ENCODE measurements at regions not wholly inside any gene's neighbourhood (a gene's known extent, or its start where the extent isn't known, plus 50 kb on each side); places are given as distances from the start of the nearest gene placed in this dataset.

DNA sequence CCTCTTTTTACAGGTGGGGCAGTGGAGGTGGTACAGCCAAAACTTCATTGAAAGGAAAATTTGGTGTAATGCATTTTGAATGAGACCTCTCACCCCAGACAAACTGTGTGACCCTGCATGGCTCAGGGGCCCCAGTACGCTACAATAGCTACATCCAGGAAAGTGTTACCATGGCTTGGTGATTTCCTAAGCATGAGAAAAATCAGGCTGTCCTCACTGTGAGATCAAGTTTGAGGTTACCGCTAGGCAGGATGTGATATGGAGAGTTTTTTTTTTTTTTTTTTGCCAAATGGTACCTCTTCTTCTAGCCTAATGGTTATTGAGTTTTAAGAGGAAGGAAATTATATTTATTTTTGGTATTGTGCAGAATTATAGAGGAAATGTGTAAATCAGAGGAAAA lies 305.3 kb downstream of the CD83 start:
- no peak for TF ChIP-seq POLR2AphosphoS5 (IDR thresholded peaks at IDR 0.05)
- TF ChIP-seq, protein P1, sequence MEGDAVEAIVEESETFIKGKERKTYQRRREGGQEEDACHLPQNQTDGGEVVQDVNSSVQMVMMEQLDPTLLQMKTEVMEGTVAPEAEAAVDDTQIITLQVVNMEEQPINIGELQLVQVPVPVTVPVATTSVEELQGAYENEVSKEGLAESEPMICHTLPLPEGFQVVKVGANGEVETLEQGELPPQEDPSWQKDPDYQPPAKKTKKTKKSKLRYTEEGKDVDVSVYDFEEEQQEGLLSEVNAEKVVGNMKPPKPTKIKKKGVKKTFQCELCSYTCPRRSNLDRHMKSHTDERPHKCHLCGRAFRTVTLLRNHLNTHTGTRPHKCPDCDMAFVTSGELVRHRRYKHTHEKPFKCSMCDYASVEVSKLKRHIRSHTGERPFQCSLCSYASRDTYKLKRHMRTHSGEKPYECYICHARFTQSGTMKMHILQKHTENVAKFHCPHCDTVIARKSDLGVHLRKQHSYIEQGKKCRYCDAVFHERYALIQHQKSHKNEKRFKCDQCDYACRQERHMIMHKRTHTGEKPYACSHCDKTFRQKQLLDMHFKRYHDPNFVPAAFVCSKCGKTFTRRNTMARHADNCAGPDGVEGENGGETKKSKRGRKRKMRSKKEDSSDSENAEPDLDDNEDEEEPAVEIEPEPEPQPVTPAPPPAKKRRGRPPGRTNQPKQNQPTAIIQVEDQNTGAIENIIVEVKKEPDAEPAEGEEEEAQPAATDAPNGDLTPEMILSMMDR (IDR thresholded peaks at IDR 0.05; ENCODE audit: poor library complexity, severe bottlenecking) = no peak
- TF ChIP-seq RAD21 (conservative IDR thresholded peaks at IDR 0.05) = no peak
